Brain microvascular endothelial cell (primary cell): ENCODE measurements at regions not wholly inside any gene's neighbourhood (a gene's known extent, or its start where the extent isn't known, plus 50 kb on each side); places are given as distances from the start of the nearest gene placed in this dataset.
"Not testable (repeated sequence)": the region's sequence is repeated elsewhere in the genome, so short reads cannot be mapped to it uniquely, and the experiment has no call there.

Experiments
- DNase-seq: peaks from one replicate; pipeline ENCODE4 v3.0.0-alpha.2; 2020
- H3K27ac ChIP-seq: fragments of 250-450 bp; sonication (Bioruptor Pico); 2 replicates; pipeline ENCODE4 v1.5.1; 2020; ENCODE audit warnings: mild to moderate bottlenecking, moderate library complexity
- H3K27me3 ChIP-seq: fragments of 250-450 bp; sonication (Bioruptor Pico); replicated peaks from 2 replicates; pipeline ENCODE4 v1.5.1; 2020; ENCODE audit warnings: mild to moderate bottlenecking
- H3K36me3 ChIP-seq: fragments of 250-450 bp; sonication (Bioruptor Pico); replicated peaks from 2 replicates; pipeline ENCODE4 v1.5.1; 2020; ENCODE audit warnings: mild to moderate bottlenecking
- H3K4me3 ChIP-seq: 2 replicates; pipeline ENCODE4 v1.5.1; 2011; ENCODE audit warnings: low read depth, mild to moderate bottlenecking, control low read depth, low read length, moderate library complexity
- CTCF ChIP-seq: IDR thresholded peaks from 2 replicates; pipeline ENCODE4 v1.5.1; 2011; ENCODE audit warnings: low read depth, mild to moderate bottlenecking, moderate library complexity, low read length, control low read depth, inconsistent platforms; ENCODE audit errors: missing control alignments
- in situ Hi-C: cut with HindIII; loops from 2 replicates; pipeline ENCODE4 v1.10.0; 2017; ENCODE audit warnings: low sequenced_read_pairs, low pct_ligation_motif_present

- no peak overlapping the region for H3K4me3 ChIP-seq
- DNase-seq: no peak
- H3K27me3 ChIP-seq: peaks cover 63% of the 10 kb centered on the region
- no peak for TF ChIP-seq CTCF
- no peaks in the 10 kb centered on the region for H3K36me3 ChIP-seq
- in situ Hi-C loops: no loop called here
- H3K27ac ChIP-seq: no peak overlapping the region
Measured at GRCh38 chr4:3875466-3875865, 109.3 kb downstream of the ADRA2C start.

- in situ Hi-C loops, H3K27ac ChIP-seq, H3K4me3 ChIP-seq, H3K36me3 ChIP-seq: not testable (repeated sequence)
- DNase-seq: peak; percentile 14
- peaks cover 63% of the 10 kb centered on the region for H3K27me3 ChIP-seq
Measured at GRCh38 chr4:3876057-3876845, 110.1 kb downstream of the ADRA2C start.

- no peaks in the 10 kb centered on the region for H3K36me3 ChIP-seq
- peak; percentile 8 for DNase-seq
- in situ Hi-C loops: no loop called here
- H3K27me3 ChIP-seq: peaks cover 56% of the 10 kb centered on the region
- H3K4me3 ChIP-seq: no peak overlapping the region
- H3K27ac ChIP-seq: no peak overlapping the region
- no peak for TF ChIP-seq CTCF
Measured at GRCh38 chr4:3877236-3877635, 111.1 kb downstream of the ADRA2C start.

GRCh38 chr4:3877868-3878267 is 111.7 kb downstream of the ADRA2C start:
- in situ Hi-C loops: no loop called here
- Histone ChIP-seq H3K27ac (no peak overlapping the region), H3K27me3 (peaks cover 50% of the 10 kb centered on the region), H3K36me3 (no peaks in the 10 kb centered on the region), H3K4me3 (no peak overlapping the region)
- no peak for TF ChIP-seq CTCF
- DNase-seq: no peak

- H3K4me3 ChIP-seq: no peak overlapping the region
- in situ Hi-C loops: no loop called here
- H3K27ac ChIP-seq: no peak overlapping the region
- TF ChIP-seq CTCF: no peak
- no peaks in the 10 kb centered on the region for H3K36me3 ChIP-seq
- DNase-seq: no peak
- peaks cover 44% of the 10 kb centered on the region for H3K27me3 ChIP-seq
Measured at GRCh38 chr4:3878678-3879077, 112.5 kb downstream of the ADRA2C start.

GRCh38 chr4:3879681-3880614 is 113.8 kb downstream of the ADRA2C start:
- Histone ChIP-seq H3K27me3 (peaks cover 36% of the 10 kb centered on the region), H3K36me3 (no peaks in the 10 kb centered on the region), H3K27ac (no peak overlapping the region), H3K4me3 (no peak overlapping the region)
- DNase-seq: no peak
- no peak for TF ChIP-seq CTCF
- in situ Hi-C loops: no loop called here
